ENCODE measurements at regions not wholly inside any gene's neighbourhood (a gene's known extent, or its start where the extent isn't known, plus 50 kb on each side); places are given as distances from the start of the nearest gene placed in this dataset.
"Not testable (repeated sequence)": the region's sequence is repeated elsewhere in the genome, so short reads cannot be mapped to it uniquely, and the experiment has no call there.

DNA sequence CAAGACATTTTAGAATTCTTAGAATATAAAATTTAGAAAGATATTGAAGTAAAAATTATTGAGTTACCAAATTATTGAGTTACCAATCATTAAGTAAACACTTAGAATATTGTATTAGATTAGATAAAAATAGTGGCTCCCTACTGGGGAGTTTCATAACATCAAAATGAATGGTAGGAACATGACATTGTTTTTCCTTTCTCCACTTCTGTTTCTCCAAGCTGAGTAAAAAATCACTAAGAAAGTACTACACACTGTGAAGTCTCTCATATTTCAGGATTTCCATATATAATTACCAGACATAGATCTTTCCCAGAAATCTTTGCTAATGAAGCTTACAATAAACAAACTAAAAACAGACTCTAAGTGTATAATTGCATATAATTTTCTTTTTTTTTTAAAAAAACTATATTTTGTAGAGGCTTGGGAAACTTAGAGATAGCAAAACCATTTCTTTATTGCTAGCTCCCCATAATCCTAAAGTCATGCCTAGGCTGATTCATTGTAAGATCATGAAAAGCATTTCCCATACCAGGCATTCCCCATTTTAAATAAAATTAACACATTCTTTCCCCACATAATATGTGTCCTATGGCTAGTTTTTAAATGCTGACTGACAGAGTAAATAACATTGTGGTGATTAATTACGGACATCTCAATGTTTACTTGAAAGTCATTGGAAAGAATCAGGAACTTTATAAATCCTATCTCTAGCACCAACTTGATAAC lies 1408.7 kb upstream of the GOT2 start:
- DNase-seq (ENCODE audit: low read depth in 3 of 3), result no peak

DNA sequence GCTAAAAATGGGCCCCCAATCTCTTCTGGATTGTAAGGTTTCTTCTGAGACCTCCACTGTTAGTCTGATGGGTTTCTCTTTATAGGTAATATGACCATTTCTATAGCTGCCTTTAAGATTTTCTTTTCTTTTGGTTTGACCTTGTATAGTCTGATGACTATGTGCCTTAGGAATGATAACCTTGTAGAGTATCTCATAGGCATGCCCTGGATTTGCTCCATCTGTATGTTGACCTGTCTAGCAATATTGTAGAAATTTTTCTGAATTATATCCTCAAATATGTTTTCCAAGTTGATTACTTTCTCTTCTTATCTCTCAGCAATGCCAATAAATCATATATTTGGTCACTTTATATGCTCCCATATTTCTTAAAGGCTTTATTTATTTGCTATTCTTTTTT lies 1403.8 kb upstream of the GOT2 start:
- DNase-seq (ENCODE audit: low read depth in 3 of 3), result no peak

GRCh38 chr16:60127196-60127595 lies 1393.1 kb upstream of the GOT2 start:
- DNase-seq (ENCODE audit: low read depth in 3 of 3), result no peak

DNA sequence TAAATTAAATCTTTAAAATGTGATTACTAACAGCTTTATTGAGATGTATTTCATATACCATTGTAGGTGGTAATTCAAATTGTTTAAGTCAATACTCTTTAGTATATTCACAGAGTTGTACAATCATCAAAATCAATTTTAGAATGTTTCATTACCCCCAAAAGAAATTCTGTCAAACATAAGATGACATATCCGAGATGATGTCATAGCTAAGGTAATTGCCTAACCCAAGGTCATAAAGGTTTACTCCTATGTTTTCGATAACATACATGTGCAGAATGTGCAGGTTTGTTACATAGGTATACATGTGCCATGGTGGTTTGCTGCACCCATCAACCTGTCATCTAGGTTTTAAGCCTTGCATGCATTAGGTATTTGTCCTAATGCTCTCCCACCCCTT lies 1392.0 kb upstream of the GOT2 start:
- not testable (repeated sequence) for DNase-seq (ENCODE audit: low read depth in 3 of 3)

DNA sequence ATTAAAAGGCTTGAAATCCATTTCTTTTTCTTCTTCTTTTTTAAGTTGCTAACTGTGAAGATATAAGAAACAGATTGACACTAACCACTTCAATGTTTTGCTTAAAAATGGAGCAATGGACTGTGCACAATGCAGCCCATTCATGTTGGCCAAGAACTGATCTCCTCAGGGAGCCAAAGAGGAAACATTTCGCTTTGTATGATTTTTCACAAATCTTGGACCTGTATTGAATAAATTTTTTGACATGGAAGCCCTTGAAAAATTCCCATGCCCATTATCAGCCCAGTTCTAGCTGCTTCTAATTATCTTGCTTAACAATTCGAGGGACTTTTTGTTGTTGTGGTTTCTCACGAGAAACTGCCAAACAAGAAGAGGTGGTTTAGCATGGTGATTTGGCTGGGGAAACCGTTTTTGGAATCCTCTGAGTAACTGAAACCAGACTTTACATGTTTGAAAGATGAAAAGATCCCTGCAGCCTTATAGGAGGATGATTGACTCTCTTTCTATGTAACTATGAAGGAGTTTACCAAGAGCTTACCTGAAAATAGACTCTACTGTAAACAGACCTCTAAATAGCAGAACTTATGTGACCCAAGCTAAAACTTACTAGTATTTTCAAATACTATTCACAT lies 1389.4 kb upstream of the GOT2 start:
- no peak for DNase-seq (ENCODE audit: low read depth in 3 of 3)

- no peak for DNase-seq (ENCODE audit: low read depth in 3 of 3)
These were observed 1386.5 kb upstream of the GOT2 start for GRCh38 chr16:60120586-60120985.

DNA sequence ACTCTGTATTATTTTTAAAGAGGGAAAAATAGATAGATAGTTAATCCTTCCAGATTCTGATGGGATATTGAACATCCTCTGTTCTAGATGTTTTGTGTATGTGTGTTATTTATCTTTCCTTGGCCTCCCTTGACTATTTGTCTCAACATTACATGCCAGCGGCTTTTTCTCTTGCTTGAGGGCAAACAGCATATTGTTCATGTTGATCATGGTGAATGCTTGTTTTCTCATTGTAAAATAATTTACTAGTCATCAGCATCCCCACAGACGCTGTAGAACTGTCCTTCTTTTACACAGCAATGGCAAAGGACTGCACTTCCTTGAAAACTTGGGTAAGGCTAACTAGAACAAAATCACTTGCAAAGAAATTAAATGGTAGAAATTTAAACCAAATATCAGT lies 1376.4 kb upstream of the GOT2 start:
- no peak for DNase-seq (ENCODE audit: low read depth in 3 of 3)

- DNase-seq (ENCODE audit: low read depth in 3 of 3), result no peak
These were observed 1373.8 kb upstream of the GOT2 start for GRCh38 chr16:60107871-60108270.

GRCh38 chr16:60107437-60107836 lies 1373.3 kb upstream of the GOT2 start:
- DNase-seq (ENCODE audit: low read depth in 3 of 3), result no peak

- no peak for DNase-seq (ENCODE audit: low read depth in 3 of 3)
These were observed 1366.3 kb upstream of the GOT2 start for GRCh38 chr16:60100371-60100770.

GRCh38 chr16:60091529-60091928 lies 1357.4 kb upstream of the GOT2 start:
- no peak for DNase-seq (ENCODE audit: low read depth in 3 of 3)

- DNase-seq (ENCODE audit: low read depth in 3 of 3), result no peak
These were observed 1357.0 kb upstream of the GOT2 start for GRCh38 chr16:60091071-60091470.

- DNase-seq (ENCODE audit: low read depth in 3 of 3), result no peak
These were observed 1353.4 kb upstream of the GOT2 start for GRCh38 chr16:60087530-60087929.

GRCh38 chr16:60078819-60079218 lies 1344.7 kb upstream of the GOT2 start:
- not testable (repeated sequence) for DNase-seq (ENCODE audit: low read depth in 3 of 3)

GRCh38 chr16:60077861-60078260 lies 1343.7 kb upstream of the GOT2 start:
- DNase-seq (ENCODE audit: low read depth in 3 of 3), result no peak

GRCh38 chr16:60074378-60074777 lies 1340.3 kb upstream of the GOT2 start:
- no peak for DNase-seq (ENCODE audit: low read depth in 3 of 3)

- DNase-seq (ENCODE audit: low read depth in 3 of 3), result no peak
These were observed 1339.3 kb upstream of the GOT2 start for GRCh38 chr16:60073376-60073775.

- DNase-seq (ENCODE audit: low read depth in 3 of 3), result no peak
These were observed 1329.9 kb upstream of the GOT2 start for GRCh38 chr16:60064026-60064425.

DNA sequence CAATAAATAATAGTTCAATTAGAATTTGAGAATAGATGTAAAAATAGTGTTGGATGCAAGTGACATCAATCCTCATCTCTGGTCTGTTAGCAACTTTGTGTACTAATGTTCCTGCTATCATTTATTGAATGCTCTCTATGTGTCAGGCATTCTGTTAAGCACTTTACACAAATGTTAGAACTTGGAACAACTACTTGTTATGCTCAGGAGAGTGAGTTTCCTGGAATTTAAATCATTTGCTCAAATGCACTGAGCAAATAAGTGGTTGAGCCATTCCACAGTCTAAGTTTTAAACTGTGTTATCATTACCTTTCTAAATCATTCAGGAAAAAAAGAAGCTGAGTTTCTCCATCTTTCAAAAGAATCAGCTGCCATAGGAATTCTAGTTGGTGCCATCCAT lies 1327.3 kb upstream of the GOT2 start:
- DNase-seq (ENCODE audit: low read depth in 3 of 3), result no peak

DNA sequence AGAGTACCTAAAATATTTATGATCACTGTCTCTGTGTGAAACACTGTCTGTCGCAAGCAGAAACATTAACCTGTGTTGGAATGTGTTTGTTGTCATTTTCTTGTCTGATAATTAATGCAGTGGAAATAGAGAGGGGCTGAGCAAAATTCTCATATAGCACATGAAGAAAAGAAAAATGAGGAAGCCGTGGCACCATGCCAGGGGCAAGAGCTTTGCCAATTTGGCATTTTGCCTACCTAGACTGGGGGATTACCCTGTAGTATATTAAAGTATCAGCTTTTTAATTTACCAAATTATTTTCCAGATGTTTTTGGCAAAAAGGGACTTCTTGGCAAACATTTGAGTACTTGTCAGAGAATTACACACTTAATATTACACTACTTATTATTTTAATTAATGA lies 1326.6 kb upstream of the GOT2 start:
- DNase-seq (ENCODE audit: low read depth in 3 of 3), result no peak

GRCh38 chr16:60059141-60059540 lies 1325.0 kb upstream of the GOT2 start:
- no peak for DNase-seq (ENCODE audit: low read depth in 3 of 3)

- DNase-seq (ENCODE audit: low read depth in 3 of 3), result no peak
These were observed 1307.6 kb upstream of the GOT2 start for GRCh38 chr16:60041671-60042070.

DNA sequence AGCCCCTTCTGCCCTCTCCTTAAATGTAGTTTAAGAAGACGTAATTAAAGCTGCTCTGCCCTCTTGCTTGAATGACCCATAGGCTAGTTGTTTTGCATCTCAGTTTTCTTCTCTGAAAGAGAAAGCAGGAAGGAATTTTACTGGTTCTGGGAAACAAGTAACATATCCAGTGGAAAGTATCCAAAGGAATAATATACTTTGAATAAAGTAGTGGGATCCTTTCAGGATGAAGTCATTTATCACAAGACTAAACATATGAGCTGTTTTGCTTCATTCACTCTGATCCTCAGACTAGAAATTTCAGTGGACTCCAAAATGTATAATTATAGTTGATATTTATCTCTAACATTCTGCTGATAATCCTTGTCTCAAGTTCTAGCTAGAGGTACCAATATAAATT lies 1297.6 kb upstream of the GOT2 start:
- no peak for DNase-seq (ENCODE audit: low read depth in 3 of 3)

DNA sequence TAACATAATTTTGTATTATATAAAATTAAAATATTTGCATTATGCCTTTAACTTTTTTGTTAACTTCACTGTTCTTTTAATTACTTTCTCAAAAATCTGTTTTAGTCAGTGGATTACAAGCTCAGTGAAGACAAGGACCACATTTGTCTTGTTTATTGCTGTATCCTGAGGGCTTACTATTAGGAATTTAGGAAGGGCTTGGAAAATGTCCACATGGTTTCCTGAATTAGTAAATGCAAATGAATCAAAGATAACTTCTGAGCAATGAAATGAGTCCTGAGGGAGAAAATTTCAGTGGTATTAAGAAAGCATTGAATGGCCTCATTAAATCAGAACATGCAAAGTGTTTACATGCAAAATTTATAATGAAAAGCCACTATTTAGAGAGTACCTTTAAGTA lies 1293.2 kb upstream of the GOT2 start:
- DNase-seq (ENCODE audit: low read depth in 3 of 3), result no peak

All from stimulated activated CD4-positive, alpha-beta T cell treated with anti-CD3 and anti-CD28 coated beads, TNF-alpha, amount 100 ng/mL, for 48 hours (primary cell).